ENCODE measurements at regions not wholly inside any gene's neighbourhood (a gene's known extent, or its start where the extent isn't known, plus 50 kb on each side); places are given as distances from the start of the nearest gene placed in this dataset.

- CTCF ChIA-PET, result no interaction called here
- H3K4me3 Mint-ChIP-seq, result no peak overlapping the region
- DNase-seq (no peak), ATAC-seq (ENCODE audit: low read depth) (no peak)
- no peak for TF ChIP-seq CTCF (IDR thresholded peaks at IDR 0.05)
- no peaks in the 10 kb centered on the region for H3K27me3 Mint-ChIP-seq
- H3K27ac Mint-ChIP-seq, result no peak overlapping the region
- POLR2A ChIA-PET, result no interaction called here
- peaks cover 13% of the 10 kb centered on the region for H3K9me3 Mint-ChIP-seq
- intact Hi-C loops (cut with micrococcal nuclease), result no loop called here
- no peaks in the 10 kb centered on the region for H3K4me1 Mint-ChIP-seq
- H3K36me3 Mint-ChIP-seq (ENCODE audit: low read depth), result no peaks in the 10 kb centered on the region
These were observed 331.9 kb upstream of the TSHZ3 start for GRCh38 chr19:31681121-31681520.

GRCh38 chr19:31693131-31693932 lies 344.1 kb upstream of the TSHZ3 start:
- no peak for TF ChIP-seq CTCF (IDR thresholded peaks at IDR 0.05)
- Mint-ChIP-seq H3K27ac (no peak overlapping the region), H3K9me3 (peaks cover 3% of the 10 kb centered on the region), H3K4me3 (no peak overlapping the region), H3K27me3 (no peaks in the 10 kb centered on the region), H3K4me1 (no peaks in the 10 kb centered on the region), H3K36me3 (ENCODE audit: low read depth) (no peaks in the 10 kb centered on the region)
- CTCF ChIA-PET, result no interaction called here
- no peak for ATAC-seq (ENCODE audit: low read depth)
- no peak for DNase-seq
- POLR2A ChIA-PET, result no interaction called here
- intact Hi-C loops (cut with micrococcal nuclease), result no loop called here

- ATAC-seq (ENCODE audit: low read depth) (no peak), DNase-seq (no peak)
- CTCF ChIA-PET, result no interaction called here
- Mint-ChIP-seq H3K27me3 (no peaks in the 10 kb centered on the region), H3K4me1 (no peaks in the 10 kb centered on the region), H3K4me3 (no peak overlapping the region), H3K9me3 (peaks cover 3% of the 10 kb centered on the region), H3K27ac (no peak overlapping the region), H3K36me3 (ENCODE audit: low read depth) (no peaks in the 10 kb centered on the region)
- POLR2A ChIA-PET, result no interaction called here
- TF ChIP-seq CTCF (IDR thresholded peaks at IDR 0.05), result no peak
- intact Hi-C loops (cut with micrococcal nuclease), result no loop called here
These were observed 344.7 kb upstream of the TSHZ3 start for GRCh38 chr19:31693933-31694269.

GRCh38 chr19:31694761-31695160 lies 345.5 kb upstream of the TSHZ3 start:
- DNase-seq, result no peak
- Mint-ChIP-seq H3K27ac (no peak overlapping the region), H3K27me3 (no peaks in the 10 kb centered on the region), H3K9me3 (peaks cover 3% of the 10 kb centered on the region), H3K36me3 (ENCODE audit: low read depth) (no peaks in the 10 kb centered on the region), H3K4me1 (no peaks in the 10 kb centered on the region), H3K4me3 (no peak overlapping the region)
- ATAC-seq (ENCODE audit: low read depth), result no peak
- ChIA-PET CTCF (no interaction called here), POLR2A (no interaction called here)
- intact Hi-C loops (cut with micrococcal nuclease), result no loop called here
- no peak for TF ChIP-seq CTCF (IDR thresholded peaks at IDR 0.05)

- H3K4me1 Mint-ChIP-seq, result no peaks in the 10 kb centered on the region
- H3K9me3 Mint-ChIP-seq, result peaks cover 8% of the 10 kb centered on the region
- ChIA-PET CTCF (no interaction called here), POLR2A (no interaction called here)
- DNase-seq (no peak), ATAC-seq (ENCODE audit: low read depth) (no peak)
- no peaks in the 10 kb centered on the region for H3K27me3 Mint-ChIP-seq
- no peak for TF ChIP-seq CTCF (IDR thresholded peaks at IDR 0.05)
- intact Hi-C loops (cut with micrococcal nuclease), result no loop called here
- H3K36me3 Mint-ChIP-seq (ENCODE audit: low read depth), result no peaks in the 10 kb centered on the region
- no peak overlapping the region for H3K27ac Mint-ChIP-seq
- no peak overlapping the region for H3K4me3 Mint-ChIP-seq
These were observed 350.2 kb upstream of the TSHZ3 start for GRCh38 chr19:31699421-31699820.
